GM19455 (cell line): ENCODE measurements at regions not wholly inside any gene's neighbourhood (a gene's known extent, or its start where the extent isn't known, plus 50 kb on each side); places are given as distances from the start of the nearest gene placed in this dataset.

Experiments used
- ATAC-seq: cut with Tn5 transposase; IDR thresholded peaks from one replicate; pipeline ENCODE4 v1.9.1; 2021; ENCODE audit not compliant: unreplicated experiment

- ATAC-seq, result no peak
Measured at GRCh38 chr15:62532367-62532766, 367.3 kb upstream of the C2CD4B start.

DNA sequence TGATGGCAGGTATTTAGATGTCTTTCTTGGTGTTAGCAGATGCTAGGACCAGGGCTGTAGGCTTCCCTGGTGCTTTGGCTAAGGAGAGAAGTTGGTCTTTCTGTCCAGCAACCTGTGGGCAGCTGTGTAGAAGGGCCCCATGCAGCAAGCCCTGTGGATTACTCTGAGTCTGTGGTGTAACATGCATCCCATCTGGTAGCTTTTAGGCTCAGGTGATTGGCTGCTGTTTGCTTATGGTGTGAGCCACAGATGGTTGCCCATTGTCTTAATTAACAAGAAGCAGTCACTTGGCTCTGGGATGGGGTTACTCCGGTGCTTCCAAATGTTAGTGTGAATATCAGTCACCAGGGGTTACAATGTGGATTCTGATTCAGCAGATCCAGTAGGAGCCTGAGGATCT lies 368.6 kb upstream of the C2CD4B start:
- no peak for ATAC-seq

- no peak for ATAC-seq
Measured at GRCh38 chr15:62534996-62535395, 369.9 kb upstream of the C2CD4B start.

DNA sequence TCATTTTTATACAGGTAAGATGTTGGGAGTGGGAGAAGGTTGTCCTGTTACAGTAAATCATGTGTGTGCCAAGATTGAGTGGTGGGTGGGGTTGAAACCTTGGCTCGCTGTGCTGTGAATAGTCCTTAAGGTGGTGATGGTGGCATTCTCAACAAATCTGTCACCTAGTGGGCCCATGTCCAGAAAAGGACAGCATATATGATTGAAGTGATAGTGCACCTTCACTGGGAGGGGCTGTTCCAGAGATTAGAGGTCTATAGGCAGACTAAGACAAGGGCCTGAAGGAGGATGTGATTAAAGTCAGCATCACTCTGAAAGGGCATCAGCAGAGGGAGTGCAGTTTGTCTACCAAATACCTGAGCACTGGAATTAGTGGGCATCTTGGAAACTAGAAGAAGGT lies 374.2 kb upstream of the C2CD4B start:
- ATAC-seq, result no peak

DNA sequence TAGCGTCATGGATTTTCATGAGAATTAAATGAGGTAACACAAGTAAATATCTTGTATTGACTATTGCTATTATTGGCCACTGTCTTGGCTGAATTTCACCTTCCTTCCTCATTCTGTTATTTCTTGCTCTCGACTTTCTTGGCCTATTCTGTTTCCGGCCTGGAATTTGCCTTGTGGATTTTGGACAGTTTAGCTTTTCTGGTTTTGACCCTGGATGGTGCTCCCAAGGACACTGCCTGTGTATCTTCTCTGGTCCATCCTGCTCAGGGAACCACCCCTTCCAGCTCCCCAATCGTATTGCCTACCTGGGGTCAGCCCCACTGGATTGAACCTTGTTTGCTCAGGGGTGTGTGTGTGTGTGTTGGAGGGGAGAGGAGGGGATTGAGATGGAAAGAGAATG lies 376.2 kb upstream of the C2CD4B start:
- no peak for ATAC-seq

GRCh38 chr15:62541846-62542245 lies 376.8 kb upstream of the C2CD4B start:
- ATAC-seq, result no peak

- no peak for ATAC-seq
Measured at GRCh38 chr15:62544446-62544845, 379.4 kb upstream of the C2CD4B start.

GRCh38 chr15:62545467-62546227 lies 380.6 kb upstream of the C2CD4B start:
- ATAC-seq, result no peak

DNA sequence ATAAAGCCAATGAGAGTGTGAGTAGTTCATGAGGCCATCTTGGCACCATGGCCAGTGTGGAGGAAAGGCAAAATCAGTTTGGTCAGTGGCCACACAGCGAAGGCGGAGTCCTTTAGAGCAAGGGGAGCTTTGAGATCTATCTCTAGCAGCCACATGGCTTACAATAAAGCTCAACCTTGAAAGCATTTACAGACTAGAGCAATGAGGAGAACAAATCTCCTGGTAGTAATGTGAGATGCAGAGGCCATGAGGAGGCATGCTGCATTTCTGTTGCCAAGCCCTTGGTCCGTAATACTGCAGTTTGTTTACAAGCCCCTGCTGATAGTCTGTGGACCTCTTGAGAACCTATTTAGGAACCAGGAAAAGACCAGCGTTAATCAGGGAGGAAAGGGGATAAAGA lies 381.5 kb upstream of the C2CD4B start:
- no peak for ATAC-seq

GRCh38 chr15:62547584-62547983 lies 382.5 kb upstream of the C2CD4B start:
- no peak for ATAC-seq

- no peak for ATAC-seq
Measured at GRCh38 chr15:62549345-62549970, 384.4 kb upstream of the C2CD4B start.

DNA sequence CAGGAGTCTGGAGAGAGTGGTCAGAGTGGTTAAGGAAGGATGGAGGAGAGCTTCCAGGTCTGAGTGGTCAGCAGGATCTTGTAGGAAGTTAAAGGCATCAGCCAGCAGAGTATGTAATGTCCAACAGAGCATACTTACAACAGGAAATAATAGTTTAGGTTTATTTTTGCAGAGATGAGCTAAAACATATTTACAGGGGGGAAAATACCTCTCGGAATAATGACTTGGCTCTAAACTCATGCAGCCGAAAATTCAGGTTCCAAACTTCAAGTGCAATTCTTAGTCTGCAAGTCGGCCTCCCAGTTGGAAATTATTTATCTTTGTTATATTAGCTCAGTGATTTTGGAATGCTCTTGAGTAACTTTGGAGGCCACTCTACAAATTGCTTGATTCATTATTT lies 385.0 kb upstream of the C2CD4B start:
- no peak for ATAC-seq

DNA sequence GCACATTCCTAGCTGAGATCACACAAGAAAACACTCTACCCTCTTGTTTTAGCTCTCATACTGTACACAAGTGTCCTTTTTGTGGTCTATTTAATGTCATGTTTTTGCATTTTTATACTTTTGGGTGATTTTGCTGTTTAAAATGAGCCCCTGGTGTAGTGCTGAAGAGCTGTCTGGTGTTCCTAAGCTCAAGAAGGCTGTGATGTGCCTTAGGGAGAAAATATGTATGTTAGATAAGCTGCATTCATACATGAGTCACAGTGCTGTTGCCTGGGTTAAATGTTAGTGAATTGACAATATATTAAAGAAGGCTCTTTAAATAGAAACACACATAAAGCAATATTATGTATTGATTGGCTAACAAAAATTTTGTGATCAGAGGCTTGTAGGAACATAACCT lies 387.4 kb upstream of the C2CD4B start:
- ATAC-seq, result no peak

DNA sequence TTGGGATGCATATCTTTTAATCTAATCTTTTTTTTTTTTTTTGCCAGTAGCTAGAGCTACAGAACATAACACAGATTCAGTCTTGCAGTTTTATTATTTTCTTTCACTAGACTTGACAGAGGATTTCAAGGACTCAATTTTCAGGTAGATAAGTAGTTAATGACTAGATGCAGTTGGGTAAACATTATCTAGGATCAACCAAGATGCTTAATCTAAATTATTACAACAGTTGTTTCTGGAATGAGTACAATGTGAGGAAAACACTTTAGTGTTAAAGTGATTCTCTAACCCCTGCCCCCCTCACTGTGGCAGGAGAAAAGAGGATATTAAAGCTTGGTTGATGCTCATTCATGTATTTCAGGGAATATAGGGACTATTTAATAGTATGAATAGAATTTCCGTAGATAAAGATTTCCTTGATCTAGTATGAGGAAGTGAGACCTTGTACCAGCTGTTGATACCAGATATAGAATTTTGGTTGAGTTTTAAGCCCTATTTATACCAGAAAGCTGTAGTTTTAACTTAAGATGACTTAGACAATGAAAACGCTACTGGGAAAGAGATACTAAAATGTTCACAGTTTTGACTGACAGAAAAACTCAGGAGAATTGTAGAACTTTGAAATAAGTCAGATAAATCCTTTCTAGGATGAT lies 389.0 kb upstream of the C2CD4B start:
- no peak for ATAC-seq

- no peak for ATAC-seq
Measured at GRCh38 chr15:62558640-62559380, 393.7 kb upstream of the C2CD4B start.

DNA sequence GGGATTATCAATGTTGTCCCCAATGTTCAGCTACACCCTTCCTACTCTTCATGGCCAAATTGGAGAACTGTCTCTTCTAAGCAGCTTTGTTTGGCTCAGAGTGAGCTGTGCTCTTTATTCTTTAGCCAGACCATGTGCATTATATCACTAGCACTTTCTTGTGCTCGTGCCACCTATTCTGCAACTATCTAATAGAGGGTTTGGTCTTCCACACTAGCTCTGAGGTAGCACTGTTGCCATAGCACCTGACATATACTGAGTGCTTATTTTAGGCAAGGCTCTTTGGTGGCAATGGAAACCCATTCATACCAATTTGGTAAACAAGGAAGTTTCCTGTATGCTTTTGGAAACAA lies 394.3 kb upstream of the C2CD4B start:
- ATAC-seq, result no peak

- ATAC-seq, result no peak
Measured at GRCh38 chr15:62561059-62561519, 396.0 kb upstream of the C2CD4B start.

DNA sequence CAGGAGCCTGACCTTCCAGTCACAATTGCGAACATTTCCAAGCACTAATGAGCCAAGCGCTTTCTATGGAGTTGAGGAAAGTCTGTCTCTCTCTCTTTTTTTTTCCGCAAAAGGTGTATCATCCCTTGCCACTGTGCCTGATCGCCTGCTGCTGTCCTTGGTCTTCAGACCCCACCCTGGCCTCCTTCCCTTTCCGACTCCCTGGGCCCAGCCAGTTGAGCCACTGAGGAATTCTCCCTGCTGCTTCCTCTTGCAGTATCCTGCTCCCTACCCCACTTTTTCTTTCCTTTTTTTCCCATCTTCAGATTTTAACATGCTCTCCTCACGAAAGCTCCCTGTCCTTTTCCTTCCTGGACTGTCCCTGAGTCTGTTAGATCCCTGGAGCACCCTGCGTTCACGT lies 396.5 kb upstream of the C2CD4B start:
- no peak for ATAC-seq

- no peak for ATAC-seq
Measured at GRCh38 chr15:62564886-62565633, 400.0 kb upstream of the C2CD4B start.

- no peak for ATAC-seq
Measured at GRCh38 chr15:62565634-62566026, 400.5 kb upstream of the C2CD4B start.

GRCh38 chr15:62566248-62566647 lies 401.2 kb upstream of the C2CD4B start:
- ATAC-seq, result no peak
